Lung microvascular endothelial cell (primary cell): ENCODE measurements at regions not wholly inside any gene's neighbourhood (a gene's known extent, or its start where the extent isn't known, plus 50 kb on each side); places are given as distances from the start of the nearest gene placed in this dataset.
"Not testable (repeated sequence)": the region's sequence is repeated elsewhere in the genome, so short reads cannot be mapped to it uniquely, and the experiment has no call there.

Experiments
- DNase-seq, 2 donors: peaks; one replicate each; pipeline versions ENCODE4 v3.0.0 to v3.0.0-alpha.2; 2010; ENCODE audit warnings: low read depth in 2 of 2

DNA sequence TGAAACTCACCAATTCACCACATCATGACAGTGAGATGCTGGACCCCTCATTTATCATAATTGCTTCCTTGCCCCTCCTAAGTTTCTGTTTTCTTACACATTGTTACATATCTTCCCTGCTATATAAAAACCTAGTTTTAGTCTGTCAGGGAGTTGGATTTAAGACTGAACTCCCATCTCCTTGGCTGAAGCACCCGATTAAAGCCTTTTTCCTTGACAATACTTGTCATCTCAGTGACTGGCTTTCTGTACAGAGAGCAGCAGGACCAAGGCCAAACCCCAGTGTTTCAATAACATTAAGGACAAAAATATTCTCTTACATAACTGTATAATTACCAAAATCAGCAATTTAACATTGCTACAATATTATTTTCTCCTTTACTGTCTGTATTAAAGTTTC lies 928.4 kb downstream of the TMTC2 start:
- DNase-seq, result no peak

DNA sequence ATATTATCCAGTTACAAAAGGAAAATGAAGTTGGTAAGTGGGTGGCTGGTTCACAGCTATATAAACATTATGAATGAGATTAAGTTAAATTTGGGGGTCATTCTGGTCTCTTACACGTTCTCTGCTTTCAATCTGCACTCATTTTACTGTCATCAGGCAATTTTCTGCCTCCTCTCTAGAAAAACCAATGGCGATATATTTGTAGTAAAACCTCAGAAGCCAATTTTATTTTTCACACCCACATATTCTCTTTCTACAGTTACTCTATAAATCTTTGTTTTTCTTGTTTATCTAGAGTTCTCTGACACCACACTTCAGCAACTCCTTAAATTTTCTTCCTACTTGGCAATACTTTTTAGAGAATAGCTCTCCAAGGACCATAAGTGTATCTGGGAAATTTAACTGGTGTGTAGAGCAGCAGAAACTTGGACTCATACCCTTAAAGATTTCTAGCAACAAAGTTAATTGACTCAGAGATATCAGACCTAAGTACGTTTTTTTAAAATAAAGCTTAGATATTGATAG lies 926.9 kb downstream of the TMTC2 start:
- DNase-seq, result no peak

- no peak for DNase-seq
These were observed 916.4 kb downstream of the TMTC2 start for GRCh38 chr12:83603106-83603505.

- DNase-seq, result no peak
These were observed 888.6 kb downstream of the TMTC2 start for GRCh38 chr12:83575326-83575725.

DNA sequence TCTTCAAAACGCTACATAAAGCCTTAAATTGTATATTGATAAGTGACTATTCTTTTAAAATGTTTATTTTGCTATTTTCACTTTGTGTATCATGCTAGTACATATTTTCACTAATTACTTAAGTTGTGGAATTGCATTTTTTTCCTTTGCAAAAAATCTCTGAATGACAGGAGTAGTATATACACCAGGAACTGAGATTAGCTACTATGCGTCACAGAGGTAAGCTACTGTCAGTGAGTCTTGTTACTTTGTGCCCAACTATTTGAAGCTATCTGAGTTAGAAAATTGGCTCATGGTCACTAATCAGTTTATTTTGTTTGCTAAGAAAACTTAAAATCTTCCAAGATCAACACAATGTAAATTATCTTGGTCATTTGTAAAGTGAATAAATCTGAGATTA lies 887.4 kb downstream of the TMTC2 start:
- DNase-seq, result no peak

- DNase-seq, result no peak
These were observed 887.0 kb downstream of the TMTC2 start for GRCh38 chr12:83573671-83574070.

- DNase-seq, result no peak
These were observed 872.9 kb downstream of the TMTC2 start for GRCh38 chr12:83559650-83560049.

- DNase-seq, result not testable (repeated sequence)
These were observed 869.3 kb downstream of the TMTC2 start for GRCh38 chr12:83556040-83556439.

DNA sequence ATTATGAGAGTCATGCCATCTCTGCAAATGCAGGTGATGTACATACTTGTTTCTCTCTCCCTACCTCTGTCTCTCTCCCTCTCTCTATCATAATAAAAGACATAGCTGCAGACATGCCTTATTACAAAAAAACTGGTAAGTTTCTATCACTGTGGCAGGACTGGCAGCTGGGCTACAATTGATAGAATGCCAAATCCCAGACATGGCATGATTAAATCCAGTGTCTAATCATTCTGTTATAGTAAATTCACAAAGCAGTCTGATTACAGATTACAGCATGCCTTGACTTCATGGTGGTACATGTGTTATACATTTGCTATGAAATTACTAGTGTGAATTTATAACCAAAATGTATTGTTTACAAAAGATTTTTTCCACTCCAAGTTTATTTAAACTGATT lies 854.7 kb downstream of the TMTC2 start:
- DNase-seq, result no peak

- DNase-seq, result no peak
These were observed 851.8 kb downstream of the TMTC2 start for GRCh38 chr12:83538361-83538965.

DNA sequence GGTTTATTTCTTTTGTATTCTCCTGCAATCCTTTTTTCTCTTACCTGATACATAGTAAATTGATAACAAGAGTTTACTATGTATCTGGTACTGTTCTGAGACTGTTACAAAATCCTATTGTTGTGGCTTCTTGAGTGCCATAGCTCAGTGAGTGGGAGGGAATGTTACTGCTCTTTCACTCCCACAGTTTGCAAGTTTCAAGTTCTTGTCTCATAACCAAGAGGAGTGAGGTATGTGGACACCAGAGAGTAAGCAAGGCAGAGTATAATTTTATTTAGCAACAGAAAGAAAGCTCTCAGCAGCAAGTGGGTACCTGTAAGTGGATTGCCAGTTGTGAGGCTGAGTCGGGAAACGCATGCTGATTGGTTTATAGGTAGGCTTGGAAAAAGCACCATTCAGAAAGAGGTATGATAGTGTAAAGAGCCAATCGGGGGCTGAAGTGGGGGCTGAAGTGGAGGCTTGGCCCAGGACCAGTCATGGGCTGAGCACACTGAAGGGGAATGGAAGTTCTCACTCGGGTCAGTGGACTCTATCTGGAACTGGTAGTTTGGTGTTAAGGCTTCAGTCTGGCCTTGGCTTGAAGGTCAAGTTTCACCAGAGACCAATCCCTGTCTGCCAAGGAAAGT lies 850.8 kb downstream of the TMTC2 start:
- no peak for DNase-seq

DNA sequence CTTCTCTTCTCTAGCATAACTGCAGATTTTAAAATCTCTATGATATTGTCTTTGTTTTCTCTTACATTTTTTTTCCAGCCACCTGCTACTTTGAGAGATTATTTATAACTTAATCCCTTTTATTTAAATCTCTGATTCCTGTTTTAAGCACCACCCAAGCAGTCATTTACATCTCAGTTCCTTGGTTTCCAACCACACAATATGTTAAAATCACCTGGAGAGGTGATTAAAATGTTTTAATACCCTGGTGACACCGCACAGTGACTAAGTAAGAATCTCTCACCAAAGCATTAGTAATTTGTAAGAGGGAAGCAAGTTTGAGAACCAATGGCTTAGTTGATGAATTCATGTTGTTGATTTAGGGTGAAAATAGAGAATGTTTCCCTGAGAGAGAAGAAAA lies 849.8 kb downstream of the TMTC2 start:
- no peak for DNase-seq

DNA sequence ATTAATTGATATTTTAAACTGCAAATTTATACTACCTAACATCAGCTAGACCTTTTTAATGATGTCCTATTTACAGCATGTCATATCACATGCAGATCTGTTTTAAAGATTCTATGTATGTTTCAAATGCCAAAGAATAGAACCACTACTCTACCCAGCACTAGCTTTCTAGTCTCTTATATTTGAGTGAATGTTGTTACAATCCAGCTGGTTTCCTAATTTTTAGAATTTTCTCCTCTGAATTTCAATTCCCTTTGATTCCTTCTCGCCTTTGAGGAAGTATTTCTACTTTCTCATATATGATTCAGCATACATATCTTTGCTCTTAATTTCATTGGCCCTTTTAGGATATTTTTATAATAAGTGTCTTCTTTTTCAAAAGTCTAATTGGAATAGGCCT lies 841.9 kb downstream of the TMTC2 start:
- no peak for DNase-seq

DNA sequence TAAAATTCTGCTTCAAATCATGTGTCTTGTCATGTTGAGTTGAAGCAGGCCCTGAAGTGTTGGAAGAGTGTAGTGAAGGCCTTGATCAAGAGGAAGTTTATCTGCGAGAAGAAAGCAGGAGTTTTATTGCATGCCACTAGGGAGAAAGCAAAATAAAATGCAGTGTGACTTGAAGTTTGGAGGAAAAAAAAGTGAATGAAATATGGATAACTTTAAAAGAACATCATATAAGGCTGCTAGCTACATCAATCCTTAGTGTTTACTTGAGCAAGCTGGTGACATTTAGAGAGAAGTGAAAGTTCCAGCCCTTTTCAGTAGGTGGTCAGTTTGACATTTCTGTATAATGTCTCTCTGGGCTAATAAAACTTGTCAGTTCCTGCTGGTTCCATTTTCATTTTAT lies 841.1 kb downstream of the TMTC2 start:
- no peak for DNase-seq

GRCh38 chr12:83515306-83516026 lies 828.8 kb downstream of the TMTC2 start:
- DNase-seq, result no peak

DNA sequence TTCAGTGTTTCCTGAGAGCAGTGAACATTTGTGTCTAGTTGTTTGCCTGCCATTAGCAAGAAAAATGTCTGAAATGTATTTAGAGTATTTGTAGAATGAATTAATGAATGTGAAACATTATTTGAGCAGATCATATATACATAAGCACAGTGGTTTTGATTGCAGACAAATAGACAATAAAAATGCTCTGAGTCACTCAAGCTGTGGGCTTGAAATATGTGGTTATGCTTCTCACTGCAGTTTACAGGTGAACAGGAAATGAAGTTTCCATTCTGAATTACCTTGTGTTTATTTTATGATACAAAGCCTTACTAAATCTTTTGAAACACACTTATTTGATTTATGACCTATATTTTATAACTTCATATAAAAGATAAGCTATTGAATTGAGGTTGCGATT lies 827.7 kb downstream of the TMTC2 start:
- no peak for DNase-seq

GRCh38 chr12:83506841-83507240 lies 820.1 kb downstream of the TMTC2 start:
- no peak for DNase-seq

DNA sequence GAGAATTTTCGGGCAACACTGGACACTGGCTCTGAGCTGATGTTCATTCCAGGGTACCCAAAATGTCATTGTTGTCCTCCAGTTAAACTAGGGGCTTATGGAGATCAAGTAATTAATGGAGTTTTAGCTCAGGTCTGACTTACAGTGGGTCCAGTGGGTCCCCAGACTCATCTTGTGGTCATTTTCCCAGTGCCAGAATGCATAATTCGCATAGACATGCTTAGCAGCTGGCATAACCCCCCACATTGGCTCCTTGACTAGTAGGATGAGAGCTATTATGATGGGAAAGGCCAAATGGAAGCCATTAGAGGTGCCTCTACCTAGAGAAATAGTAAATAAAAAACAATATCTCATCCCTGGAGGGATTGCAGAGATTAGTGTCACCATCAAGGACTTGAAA lies 818.9 kb downstream of the TMTC2 start:
- no peak for DNase-seq

DNA sequence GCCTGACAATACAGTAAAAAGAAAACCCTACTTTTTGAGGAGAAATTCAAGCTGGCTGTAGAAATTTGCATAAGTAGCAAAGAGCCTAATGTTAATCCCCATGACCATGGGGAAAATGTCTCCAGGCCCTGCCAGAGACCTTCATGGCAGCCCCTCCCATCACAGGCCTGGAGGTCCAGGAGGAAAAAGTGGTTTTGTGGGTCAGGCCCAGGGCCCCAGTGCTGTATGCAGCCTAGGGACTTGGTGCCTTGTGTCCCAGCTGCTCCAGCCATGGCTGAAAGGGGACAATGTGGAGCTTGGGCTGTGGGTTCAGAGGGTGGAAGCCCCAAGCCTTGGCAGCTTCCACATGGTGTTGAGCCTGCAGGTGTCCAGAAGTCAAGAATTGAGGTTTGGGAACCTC lies 813.2 kb downstream of the TMTC2 start:
- DNase-seq, result not testable (repeated sequence)

DNA sequence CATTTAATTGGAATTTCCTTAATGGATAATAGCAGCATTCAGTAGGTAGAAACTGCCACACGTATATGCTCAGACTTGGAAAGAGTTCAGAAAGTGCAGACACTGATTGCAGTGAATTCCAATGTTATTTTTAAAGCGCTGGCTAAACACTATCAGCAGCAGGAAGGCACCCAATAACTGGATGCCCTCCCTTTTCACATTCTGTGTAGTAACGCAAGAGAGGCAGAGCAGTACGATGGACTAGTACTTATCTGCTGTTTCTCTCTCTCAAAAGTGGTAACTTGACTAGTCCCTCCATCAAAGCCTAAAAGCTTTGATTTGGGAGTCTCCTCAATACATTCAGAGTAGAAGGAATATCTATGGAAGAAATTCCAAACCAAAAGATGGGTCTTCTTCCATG lies 791.0 kb downstream of the TMTC2 start:
- no peak for DNase-seq

DNA sequence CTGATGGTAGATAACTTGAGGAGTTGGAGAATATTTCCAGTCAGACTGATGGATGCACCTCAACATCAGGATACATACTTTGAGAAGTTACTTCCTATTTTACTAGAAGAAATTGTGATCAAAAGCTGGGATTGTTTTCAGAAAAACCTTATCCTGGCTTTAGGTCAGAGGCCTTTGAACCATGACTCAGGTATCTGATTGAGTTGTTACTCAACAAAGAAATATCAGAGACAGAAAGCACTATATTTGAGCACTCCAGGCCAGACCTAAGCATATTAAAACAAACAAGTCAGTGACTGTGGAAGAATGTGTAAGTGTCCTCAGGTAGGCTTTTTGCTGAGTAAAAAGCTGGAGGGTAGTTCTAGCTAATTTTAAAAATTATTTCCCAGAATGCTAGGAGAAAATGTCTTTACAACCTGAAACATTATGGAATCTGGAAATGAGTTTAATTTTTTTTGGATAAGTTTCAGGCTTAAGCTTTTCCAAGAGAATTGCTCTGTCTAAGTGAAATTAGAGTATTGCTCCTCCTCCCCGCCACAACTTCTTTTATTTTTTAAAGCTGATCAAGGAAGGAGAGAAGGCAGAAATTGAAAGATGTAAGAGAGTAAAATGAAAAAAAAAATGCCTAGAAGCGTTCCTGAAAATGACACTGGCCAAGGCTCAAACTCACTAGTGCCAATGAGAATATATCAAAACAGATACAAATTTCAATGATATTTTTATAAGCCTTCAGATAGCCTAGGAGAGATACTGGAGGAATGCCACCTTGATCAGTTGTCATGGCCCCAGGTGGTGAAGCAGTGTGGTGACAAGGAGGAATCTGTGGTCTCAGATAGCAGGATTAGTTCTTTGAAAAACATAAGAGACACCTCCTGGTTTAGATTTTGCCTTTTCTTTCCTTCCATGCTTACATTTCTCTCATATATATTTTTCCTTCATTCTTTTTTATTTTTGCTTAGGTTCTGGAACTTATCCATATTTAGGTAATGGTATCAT lies 790.3 kb downstream of the TMTC2 start:
- no peak for DNase-seq

DNA sequence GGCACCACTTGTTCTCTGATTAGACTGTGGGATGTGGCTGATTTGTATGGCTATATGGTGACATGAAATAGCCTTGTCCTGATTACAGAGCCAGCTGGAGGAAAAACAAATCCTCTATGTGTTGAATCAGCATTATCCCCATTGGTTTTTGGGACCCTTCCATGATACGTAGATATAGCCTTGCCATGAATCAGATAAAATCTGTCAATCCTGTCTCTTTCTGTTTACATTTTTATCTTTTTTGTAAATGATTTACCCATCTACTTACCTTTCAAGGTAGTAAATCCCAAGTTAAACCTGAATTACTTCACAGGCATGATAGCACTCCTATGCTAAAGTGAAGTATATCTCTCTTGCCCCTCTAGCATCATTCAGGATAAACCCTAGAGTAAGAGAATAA lies 789.3 kb downstream of the TMTC2 start:
- DNase-seq, result no peak
